ENCODE measurements at regions not wholly inside any gene's neighbourhood (a gene's known extent, or its start where the extent isn't known, plus 50 kb on each side); places are given as distances from the start of the nearest gene placed in this dataset.

GRCh38 chr9:136611606-136612005 is 51.1 kb upstream of the EGFL7 start:
- intact Hi-C loops (cut with DNase I; ENCODE audit: low total_unique reads): no loop called here
- H3K36me3 ChIP-seq: no peaks in the 10 kb centered on the region
- no peaks in the 10 kb centered on the region for H3K4me1 ChIP-seq

DNA sequence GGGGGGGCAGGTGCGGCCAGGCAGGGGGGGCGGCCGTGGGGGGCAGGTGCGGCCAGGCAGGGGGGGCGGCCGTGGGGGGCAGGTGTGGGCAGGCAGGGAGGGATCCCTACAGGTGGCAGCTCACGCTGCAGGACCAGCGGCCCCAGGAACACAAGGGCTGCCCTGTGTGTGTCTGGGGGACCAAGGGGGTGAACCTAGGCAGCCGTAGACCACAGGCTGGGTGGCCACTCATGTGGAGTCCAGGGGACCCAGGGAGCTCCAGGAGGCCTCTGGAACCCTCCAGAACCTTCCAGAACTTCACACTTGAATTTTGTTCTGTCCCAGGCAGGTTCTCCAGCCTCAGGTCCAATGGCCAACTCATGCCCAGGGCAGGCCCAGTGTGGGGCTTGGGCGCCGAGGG is 51.6 kb upstream of the EGFL7 start:
- Histone ChIP-seq H3K4me3 (no peak overlapping the region), H3K9me3 (no peaks in the 10 kb centered on the region), H3K36me3 (no peaks in the 10 kb centered on the region), H3K27me3 (peaks cover 0 to 3% of the 10 kb centered on the region in 2 donors), H3K4me1 (no peaks in the 10 kb centered on the region), H3K27ac (no peak overlapping the region)
- no peak for DNase-seq (ENCODE audit: low spot score in 2 of 2)
- intact Hi-C loops (cut with DNase I; ENCODE audit: low total_unique reads): no loop called here
- no peak for TF ChIP-seq POLR2A (IDR thresholded peaks at IDR 0.05)
- TF ChIP-seq CTCF (IDR thresholded peaks at IDR 0.05): no peak
- no peak for TF ChIP-seq POLR2AphosphoS5 (IDR thresholded peaks at IDR 0.05)

More at GRCh38 chr9:136611606-136612005, 51.1 kb upstream of the EGFL7 start:
- peaks cover 0 to 3% of the 10 kb centered on the region in 2 donors for H3K27me3 ChIP-seq
- no peak overlapping the region for H3K4me3 ChIP-seq
- no peaks in the 10 kb centered on the region for H3K9me3 ChIP-seq
- no peak overlapping the region for H3K27ac ChIP-seq
- TF ChIP-seq POLR2AphosphoS5 (IDR thresholded peaks at IDR 0.05): no peak
- no peak for TF ChIP-seq POLR2A (IDR thresholded peaks at IDR 0.05)
- TF ChIP-seq CTCF (IDR thresholded peaks at IDR 0.05): no peak
- no peak for DNase-seq (ENCODE audit: low spot score in 2 of 2)

- Histone ChIP-seq H3K9me3 (no peaks in the 10 kb centered on the region), H3K4me3 (no peak overlapping the region), H3K27ac (no peak overlapping the region), H3K36me3 (no peaks in the 10 kb centered on the region), H3K27me3 (peaks cover 0 to 3% of the 10 kb centered on the region in 2 donors), H3K4me1 (no peaks in the 10 kb centered on the region)
- intact Hi-C loops (cut with DNase I; ENCODE audit: low total_unique reads): no loop called here
- DNase-seq (ENCODE audit: low spot score in 2 of 2): no peak
- TF ChIP-seq POLR2A (IDR thresholded peaks at IDR 0.05) (no peak), POLR2AphosphoS5 (IDR thresholded peaks at IDR 0.05) (no peak), CTCF (IDR thresholded peaks at IDR 0.05) (no peak)
Measured at GRCh38 chr9:136610426-136610825, 52.3 kb upstream of the EGFL7 start.

DNA sequence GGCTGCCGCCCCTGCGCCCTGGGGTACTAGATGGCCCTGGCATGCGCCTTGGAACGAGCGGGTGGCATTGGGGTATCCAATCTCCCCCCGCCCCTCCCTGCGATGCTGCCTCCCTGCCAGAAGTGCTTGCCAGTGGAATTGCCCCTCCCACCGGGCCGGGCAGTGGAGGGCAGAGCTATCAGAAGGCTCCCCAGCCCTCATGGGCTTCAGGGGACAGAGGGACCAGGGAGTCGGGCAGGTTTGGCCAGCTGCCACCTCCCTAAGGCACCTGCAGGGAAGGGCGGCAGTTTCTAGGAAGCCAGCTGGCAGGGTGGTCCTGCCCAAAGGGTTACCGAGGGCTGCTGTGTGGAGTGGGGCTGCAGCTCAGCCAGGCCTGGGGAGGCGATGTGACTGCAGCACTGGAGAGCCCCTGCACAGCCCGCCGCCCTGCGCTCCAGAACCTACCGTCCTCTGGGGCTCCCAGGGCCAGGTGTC is 52.8 kb upstream of the EGFL7 start:
- Histone ChIP-seq H3K27me3 (peaks cover 0 to 5% of the 10 kb centered on the region in 2 donors), H3K27ac (no peak overlapping the region), H3K4me3 (no peak overlapping the region), H3K36me3 (no peaks in the 10 kb centered on the region), H3K4me1 (no peaks in the 10 kb centered on the region), H3K9me3 (no peaks in the 10 kb centered on the region)
- DNase-seq (ENCODE audit: low spot score in 2 of 2): no peak
- intact Hi-C loops (cut with DNase I; ENCODE audit: low total_unique reads): loop anchor here (1.0 kb wide), 1 partner anchor 15 kb away; no protein-coding TSS in a partner anchor
- TF ChIP-seq POLR2A (IDR thresholded peaks at IDR 0.05): no peak
- TF ChIP-seq CTCF (IDR thresholded peaks at IDR 0.05): no peak
- TF ChIP-seq POLR2AphosphoS5 (IDR thresholded peaks at IDR 0.05): no peak

DNA sequence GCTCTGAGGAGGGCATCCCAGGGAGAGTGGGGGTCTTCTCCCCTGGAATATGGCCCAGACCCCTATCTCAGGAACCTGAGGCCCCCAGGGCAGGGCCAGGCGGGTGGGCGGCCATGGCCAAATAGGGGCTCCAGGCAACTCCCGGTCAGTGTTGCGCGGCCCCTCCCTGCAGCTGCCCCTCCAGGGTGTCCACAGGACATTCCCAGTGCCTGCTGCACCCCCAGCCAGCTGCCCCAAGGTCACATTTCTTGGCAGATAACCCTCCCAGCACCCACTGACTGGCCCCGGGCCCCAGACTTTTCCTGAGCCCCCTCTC is 53.6 kb upstream of the EGFL7 start:
- Histone ChIP-seq H3K9me3 (no peaks in the 10 kb centered on the region), H3K36me3 (no peaks in the 10 kb centered on the region), H3K4me1 (no peaks in the 10 kb centered on the region), H3K27ac (no peak overlapping the region), H3K27me3 (peaks cover 0 to 12% of the 10 kb centered on the region in 2 donors), H3K4me3 (no peak overlapping the region)
- DNase-seq (ENCODE audit: low spot score in 2 of 2): no peak
- intact Hi-C loops (cut with DNase I; ENCODE audit: low total_unique reads): loop anchor here (1.0 kb wide), 1 partner anchor 16 kb away; no protein-coding TSS in a partner anchor
- TF ChIP-seq CTCF (IDR thresholded peaks at IDR 0.05): no peak
- no peak for TF ChIP-seq POLR2A (IDR thresholded peaks at IDR 0.05)
- no peak for TF ChIP-seq POLR2AphosphoS5 (IDR thresholded peaks at IDR 0.05)
